Kidney (tissue), 13 donors: ENCODE measurements at regions not wholly inside any gene's neighbourhood (a gene's known extent, or its start where the extent isn't known, plus 50 kb on each side); places are given as distances from the start of the nearest gene placed in this dataset.
"Not testable (repeated sequence)": the region's sequence is repeated elsewhere in the genome, so short reads cannot be mapped to it uniquely, and the experiment has no call there.

Experiments
- DNase-seq, 5 donors: peaks; one replicate each; pipeline ENCODE4 v3.0.0-alpha.2; 2013 to 2020
- FAIRE-seq: peaks from 2 replicates; lab custom pipeline; 2012; peaks lifted over from hg19 to GRCh38; lab: Jason Lieb, UNC
- H3K27ac ChIP-seq, 2 donors: one replicate each; pipeline ENCODE4 v1.7.0; 2013; ENCODE audit warnings: low read depth in 2 of 2, low read length in 2 of 2, inconsistent platforms in 1 of 2
- H3K27me3 ChIP-seq: one replicate; pipeline ENCODE4 v1.7.1; 2013; ENCODE audit warnings: low read length, inconsistent platforms; ENCODE audit not compliant: control insufficient read depth, insufficient read depth
- H3K36me3 ChIP-seq, 3 donors: one replicate each; pipeline versions ENCODE4 v1.7.0 to v1.7.1; 2013; ENCODE audit warnings: low read length in 3 of 3, control low read depth in 1 of 3, inconsistent platforms in 1 of 3; ENCODE audit not compliant: insufficient read depth in 3 of 3, control insufficient read depth in 2 of 3
- H3K4me1 ChIP-seq, 3 donors: one replicate each; pipeline versions ENCODE4 v1.7.0 to v1.7.1; 2013; ENCODE audit warnings: low read length in 3 of 3, inconsistent platforms in 1 of 3, low read depth in 1 of 3; ENCODE audit not compliant: control insufficient read depth in 2 of 3, insufficient read depth in 2 of 3
- H3K4me3 ChIP-seq, 3 donors: one replicate each; pipeline versions ENCODE4 v1.7.0 to v1.8.1; 2013; ENCODE audit warnings: low read length in 3 of 3, control low read depth in 1 of 3, inconsistent platforms in 1 of 3
- H3K9ac ChIP-seq, 3 donors: one replicate each; pipeline versions ENCODE4 v1.7.0 to v1.7.1; 2013; ENCODE audit warnings: low read length in 3 of 3, control low read depth in 1 of 3, inconsistent platforms in 1 of 3
- H3K9me3 ChIP-seq, 3 donors: one replicate each; pipeline versions ENCODE4 v1.7.0 to v1.7.1; 2013; ENCODE audit warnings: low read length in 3 of 3, control low read depth in 1 of 3, inconsistent platforms in 1 of 3; ENCODE audit not compliant: control insufficient read depth in 2 of 3, insufficient read depth in 1 of 3
- CTCF ChIP-seq: IDR thresholded peaks from 3 replicates; pipeline ENCODE4 v1.5.1; 2012; ENCODE audit warnings: mild to moderate bottlenecking, moderate library complexity, borderline replicate concordance; ENCODE audit not compliant: insufficient read depth; ENCODE audit errors: extremely low read depth
- intact Hi-C: fragments of 100-400 bp; cut with DNase I; formaldehyde crosslinking; loops from one replicate; pipeline ENCODE4 v1.11.1; 2022
- donor health status: control.
- donor health status: control.
- donor health status: control.
- donor health status: control.
- donor health status: control.
- donor health status: DM: yes; HTN: yes; CAD: no.
- donor health status: Normal renal cell carcinoma (clear cell type).

DNA sequence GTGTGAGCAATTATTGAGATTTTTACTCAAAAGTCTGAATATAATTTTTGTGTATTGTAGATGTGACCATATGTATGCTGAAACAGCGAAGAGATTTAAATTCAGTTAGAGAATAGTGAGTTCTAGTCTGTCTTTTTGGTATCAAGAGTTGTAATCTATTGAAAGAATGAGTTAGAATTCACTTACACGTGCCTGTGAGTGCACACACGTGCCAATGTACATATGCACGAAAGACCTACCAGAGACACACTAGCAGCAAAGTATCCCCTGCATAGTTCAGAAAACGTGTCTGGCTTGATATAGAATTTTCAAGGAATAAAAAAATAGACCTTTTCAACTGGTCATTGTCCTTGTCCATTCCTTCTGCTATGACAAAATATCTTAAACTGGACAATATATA is 64.8 kb upstream of the BHLHE40 start:
- intact Hi-C loops = no loop called here

DNA sequence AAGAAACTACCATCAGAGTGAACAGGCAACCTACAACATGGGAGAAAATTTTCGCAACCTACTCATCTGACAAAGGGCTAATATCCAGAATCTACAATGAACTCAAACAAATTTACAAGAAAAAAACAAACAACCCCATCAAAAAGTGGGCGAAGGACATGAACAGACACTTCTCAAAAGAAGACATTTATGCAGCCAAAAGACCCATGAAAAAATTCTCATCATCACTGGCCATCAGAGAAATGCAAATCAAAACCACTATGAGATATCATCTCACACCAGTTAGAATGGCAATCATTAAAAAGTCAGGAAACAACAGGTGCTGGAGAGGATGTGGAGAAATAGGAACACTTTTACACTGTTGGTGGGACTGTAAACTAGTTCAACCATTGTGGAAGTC is 57.6 kb upstream of the BHLHE40 start:
- not testable (repeated sequence) for H3K4me1 ChIP-seq, FAIRE-seq

More for the DNA sequence above, 64.8 kb upstream of the BHLHE40 start:
- TF ChIP-seq CTCF = no peak
- Histone ChIP-seq H3K9ac (no peak overlapping the region), H3K4me3 (no peak overlapping the region), H3K27ac (no peak overlapping the region), H3K27me3 (no peaks in the 10 kb centered on the region), H3K4me1 (no peaks in the 10 kb centered on the region), H3K9me3 (no peaks in the 10 kb centered on the region), H3K36me3 (no peaks in the 10 kb centered on the region)
- DNase-seq (no peak), FAIRE-seq (no peak)

DNA sequence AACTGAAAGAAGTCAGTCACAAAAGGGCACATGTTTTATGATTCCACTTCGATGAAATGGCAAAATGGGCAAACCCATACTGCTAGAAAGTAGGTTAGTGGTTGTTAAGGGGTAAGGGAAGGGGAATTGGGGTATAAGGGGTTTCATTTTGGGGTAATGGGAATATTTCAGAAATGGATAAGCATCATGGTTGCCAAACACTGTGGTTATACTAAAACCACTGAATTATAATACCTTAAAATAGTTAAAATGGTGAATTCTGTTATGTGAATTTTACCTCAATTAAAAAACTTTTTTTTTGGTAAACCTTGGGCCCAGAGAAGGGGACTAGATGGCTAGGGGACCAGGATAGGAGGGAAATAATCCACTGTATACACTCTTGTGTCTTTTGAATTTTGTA is 52.3 kb upstream of the BHLHE40 start:
- no peaks in the 10 kb centered on the region for H3K27me3 ChIP-seq
- H3K4me3 ChIP-seq = no peak overlapping the region
- no peaks in the 10 kb centered on the region for H3K9me3 ChIP-seq
- H3K27ac ChIP-seq = no peak overlapping the region
- FAIRE-seq (no peak), DNase-seq (no peak)
- intact Hi-C loops = no loop called here
- no peak for TF ChIP-seq CTCF
- H3K36me3 ChIP-seq = no peaks in the 10 kb centered on the region
- H3K4me1 ChIP-seq = peaks cover 0 to 2% (median 0%) of the 10 kb centered on the region in 3 donors
- no peak overlapping the region for H3K9ac ChIP-seq

More for the DNA sequence above, 57.6 kb upstream of the BHLHE40 start:
- H3K27me3 ChIP-seq, H3K36me3 ChIP-seq, H3K9ac ChIP-seq, H3K4me3 ChIP-seq, H3K9me3 ChIP-seq, DNase-seq, intact Hi-C loops, H3K27ac ChIP-seq: not testable (repeated sequence)

DNA sequence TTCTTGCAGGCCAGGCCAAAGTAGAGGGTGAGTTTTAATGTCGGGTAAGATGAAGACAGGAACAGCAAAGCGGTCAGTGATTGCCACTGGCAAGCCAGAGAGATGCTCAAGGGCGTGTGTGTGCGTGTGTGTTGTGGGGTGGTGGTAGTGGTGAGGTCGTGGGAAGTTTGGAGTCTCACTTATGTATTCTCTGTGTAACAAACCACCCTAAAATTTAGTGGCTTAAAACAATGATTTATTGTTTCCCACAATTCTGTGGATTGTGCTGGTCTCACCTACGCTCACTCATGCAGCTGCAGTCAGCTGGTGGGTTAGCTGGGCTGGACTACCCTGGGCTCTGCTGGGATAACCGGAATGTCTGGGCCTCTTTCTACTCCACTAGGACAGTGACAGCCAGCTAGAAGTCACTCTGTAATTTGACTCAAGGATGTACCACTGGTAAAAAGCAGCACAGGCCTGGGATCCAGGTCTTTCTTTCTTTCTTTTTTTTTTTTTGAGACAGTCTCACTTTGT is 50.9 kb upstream of the BHLHE40 start:
- no peak overlapping the region for H3K27ac ChIP-seq
- no peaks in the 10 kb centered on the region for H3K36me3 ChIP-seq
- no peak overlapping the region for H3K9ac ChIP-seq
- peaks cover 0 to 2% (median 0%) of the 10 kb centered on the region in 3 donors for H3K4me1 ChIP-seq
- TF ChIP-seq CTCF = no peak
- H3K9me3 ChIP-seq = no peaks in the 10 kb centered on the region
- H3K27me3 ChIP-seq = no peaks in the 10 kb centered on the region
- H3K4me3 ChIP-seq = no peak overlapping the region
- intact Hi-C loops = no loop called here
- DNase-seq (peak in 1 of 5 donors; percentile 15), FAIRE-seq (no peak)
